SK-N-SH (cell line): ENCODE measurements at regions not wholly inside any gene's neighbourhood (a gene's known extent, or its start where the extent isn't known, plus 50 kb on each side); places are given as distances from the start of the nearest gene placed in this dataset.

Experiments used
- MEF2A ChIP-seq: IDR thresholded peaks from 2 replicates; pipeline ENCODE4 v1.4.0; 2012; ENCODE audit warnings: low read depth, borderline replicate concordance
- TF ChIP-seq, protein P1 (sequence below): fragments of 200-600 bp; sonication (generic); IDR thresholded peaks from 2 replicates; pipeline ENCODE4 v1.6.1; 2017; ENCODE audit warnings: antibody characterized with exemption, mild to moderate bottlenecking, moderate library complexity

DNA sequence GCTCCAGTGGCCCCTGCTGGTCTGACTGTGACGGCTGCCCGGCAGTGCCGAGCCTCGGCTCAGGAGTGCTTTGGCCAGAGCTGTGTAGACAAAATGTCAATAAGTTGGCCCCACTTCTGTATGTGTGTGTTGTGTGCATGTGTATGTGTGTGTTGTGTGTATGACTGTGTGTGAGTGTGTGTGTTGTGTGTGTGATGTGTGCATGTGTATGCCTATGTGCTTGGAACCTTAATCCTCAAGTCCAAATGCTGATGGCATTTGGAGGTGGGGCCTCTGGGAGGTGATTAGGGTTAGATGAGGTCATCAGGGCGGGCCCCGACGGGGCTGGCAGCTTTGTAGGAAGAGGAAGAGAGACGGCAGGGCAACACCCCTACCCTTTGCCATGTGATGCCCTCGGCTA lies 269.0 kb downstream of the DCDC2C start:
- TF ChIP-seq, protein P1, sequence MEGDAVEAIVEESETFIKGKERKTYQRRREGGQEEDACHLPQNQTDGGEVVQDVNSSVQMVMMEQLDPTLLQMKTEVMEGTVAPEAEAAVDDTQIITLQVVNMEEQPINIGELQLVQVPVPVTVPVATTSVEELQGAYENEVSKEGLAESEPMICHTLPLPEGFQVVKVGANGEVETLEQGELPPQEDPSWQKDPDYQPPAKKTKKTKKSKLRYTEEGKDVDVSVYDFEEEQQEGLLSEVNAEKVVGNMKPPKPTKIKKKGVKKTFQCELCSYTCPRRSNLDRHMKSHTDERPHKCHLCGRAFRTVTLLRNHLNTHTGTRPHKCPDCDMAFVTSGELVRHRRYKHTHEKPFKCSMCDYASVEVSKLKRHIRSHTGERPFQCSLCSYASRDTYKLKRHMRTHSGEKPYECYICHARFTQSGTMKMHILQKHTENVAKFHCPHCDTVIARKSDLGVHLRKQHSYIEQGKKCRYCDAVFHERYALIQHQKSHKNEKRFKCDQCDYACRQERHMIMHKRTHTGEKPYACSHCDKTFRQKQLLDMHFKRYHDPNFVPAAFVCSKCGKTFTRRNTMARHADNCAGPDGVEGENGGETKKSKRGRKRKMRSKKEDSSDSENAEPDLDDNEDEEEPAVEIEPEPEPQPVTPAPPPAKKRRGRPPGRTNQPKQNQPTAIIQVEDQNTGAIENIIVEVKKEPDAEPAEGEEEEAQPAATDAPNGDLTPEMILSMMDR = no peak
- no peak for TF ChIP-seq MEF2A
